K562 (cell line): ENCODE measurements at regions not wholly inside any gene's neighbourhood (a gene's known extent, or its start where the extent isn't known, plus 50 kb on each side); places are given as distances from the start of the nearest gene placed in this dataset.

Experiments
- CEBPB ChIP-seq: fragments of 450-650 bp; IDR thresholded peaks from 2 replicates; pipeline ENCODE4 v1.6.1; 2016; ENCODE audit warnings: missing genetic modification characterization, missing compliant biosample characterization
- GABPA ChIP-seq: fragments of 200-800 bp; sonication (Bioruptor generic); conservative IDR thresholded peaks from 2 replicates; pipeline ENCODE4 v1.6.1; 2016; ENCODE audit warnings: low read depth, missing genetic modification characterization, missing compliant biosample characterization
- KDM5B ChIP-seq: fragments of 200-600 bp; sonication (generic); IDR thresholded peaks from 2 replicates; pipeline ENCODE4 v1.6.1; 2012; ENCODE audit warnings: low read depth, mild to moderate bottlenecking, moderate library complexity, low read length, control low read depth, inconsistent platforms; ENCODE audit not compliant: insufficient replicate concordance
- MAFK ChIP-seq: IDR thresholded peaks from 2 replicates; pipeline ENCODE4 v1.6.1; 2011; ENCODE audit warnings: low read length, improper control_type of control experiment
- MBD1 ChIP-seq: fragments of 250-450 bp; sonication (Bioruptor Pico); IDR thresholded peaks from 2 replicates; pipeline ENCODE4 v1.8.0; 2022; ENCODE audit warnings: inconsistent platforms
- SPI1 ChIP-seq: IDR thresholded peaks from 2 replicates; pipeline ENCODE4 v1.6.1; 2011; ENCODE audit warnings: low read depth, low read length, control low read depth, borderline replicate concordance
- SREBF2 ChIP-seq: sonication (generic); formaldehyde crosslinking; IDR thresholded peaks from 2 replicates; pipeline ENCODE4 v1.4.0; 2020; ENCODE audit warnings: mild to moderate bottlenecking, missing genetic modification reagents
- SUPT5H ChIP-seq: fragments of 450-650 bp; IDR thresholded peaks from 2 replicates; pipeline ENCODE4 v1.6.1; 2016
- TCF3 ChIP-seq: sonication (generic); formaldehyde crosslinking; IDR thresholded peaks from 2 replicates; pipeline ENCODE4 v1.4.0; 2020; ENCODE audit warnings: mild to moderate bottlenecking, missing genetic modification reagents
- TF ChIP-seq, protein P1 (sequence below), 3 experiments: IDR thresholded peaks in 2 of 3; conservative IDR thresholded peaks in 1 of 3; 2 replicates each; pipeline ENCODE4 v1.5.1; 2011 to 2012; ENCODE audit warnings: low read length in 3 of 3, mild to moderate bottlenecking in 3 of 3, control low read depth in 2 of 3, improper control_type of control experiment in 1 of 3, inconsistent platforms in 1 of 3, low read depth in 1 of 3, mixed read lengths in 1 of 3, moderate library complexity in 1 of 3; ENCODE audit not compliant: insufficient read depth in 2 of 3
- TF ChIP-seq, protein P2 (sequence below): sonication (generic); formaldehyde crosslinking; IDR thresholded peaks from 2 replicates; pipeline ENCODE4 v1.5.0; 2020; ENCODE audit warnings: missing genetic modification reagents

GRCh38 chr7:120180221-120180620 is 92.8 kb upstream of the KCND2 start:
- no peak for TF ChIP-seq KDM5B
- TF ChIP-seq CEBPB, result no peak
- no peak for TF ChIP-seq SREBF2 (CRISPR knock-in tag)
- TF ChIP-seq GABPA (tag), result no peak
- TF ChIP-seq MAFK, result no peak
- TF ChIP-seq, protein P1, sequence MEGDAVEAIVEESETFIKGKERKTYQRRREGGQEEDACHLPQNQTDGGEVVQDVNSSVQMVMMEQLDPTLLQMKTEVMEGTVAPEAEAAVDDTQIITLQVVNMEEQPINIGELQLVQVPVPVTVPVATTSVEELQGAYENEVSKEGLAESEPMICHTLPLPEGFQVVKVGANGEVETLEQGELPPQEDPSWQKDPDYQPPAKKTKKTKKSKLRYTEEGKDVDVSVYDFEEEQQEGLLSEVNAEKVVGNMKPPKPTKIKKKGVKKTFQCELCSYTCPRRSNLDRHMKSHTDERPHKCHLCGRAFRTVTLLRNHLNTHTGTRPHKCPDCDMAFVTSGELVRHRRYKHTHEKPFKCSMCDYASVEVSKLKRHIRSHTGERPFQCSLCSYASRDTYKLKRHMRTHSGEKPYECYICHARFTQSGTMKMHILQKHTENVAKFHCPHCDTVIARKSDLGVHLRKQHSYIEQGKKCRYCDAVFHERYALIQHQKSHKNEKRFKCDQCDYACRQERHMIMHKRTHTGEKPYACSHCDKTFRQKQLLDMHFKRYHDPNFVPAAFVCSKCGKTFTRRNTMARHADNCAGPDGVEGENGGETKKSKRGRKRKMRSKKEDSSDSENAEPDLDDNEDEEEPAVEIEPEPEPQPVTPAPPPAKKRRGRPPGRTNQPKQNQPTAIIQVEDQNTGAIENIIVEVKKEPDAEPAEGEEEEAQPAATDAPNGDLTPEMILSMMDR (IDR thresholded peaks at IDR 0.05 in 2 of 3, conservative IDR thresholded peaks at IDR 0.05 in 1 of 3; ENCODE audit: insufficient read depth in 2 of 3, low read depth in 1 of 3, low read length in 3 of 3), result no peak
- TF ChIP-seq SUPT5H, result no peak
- no peak for TF ChIP-seq TCF3 (CRISPR knock-in tag)
- TF ChIP-seq MBD1 (CRISPR knock-in tag), result no peak
- no peak for TF ChIP-seq SPI1
- TF ChIP-seq, protein P2, sequence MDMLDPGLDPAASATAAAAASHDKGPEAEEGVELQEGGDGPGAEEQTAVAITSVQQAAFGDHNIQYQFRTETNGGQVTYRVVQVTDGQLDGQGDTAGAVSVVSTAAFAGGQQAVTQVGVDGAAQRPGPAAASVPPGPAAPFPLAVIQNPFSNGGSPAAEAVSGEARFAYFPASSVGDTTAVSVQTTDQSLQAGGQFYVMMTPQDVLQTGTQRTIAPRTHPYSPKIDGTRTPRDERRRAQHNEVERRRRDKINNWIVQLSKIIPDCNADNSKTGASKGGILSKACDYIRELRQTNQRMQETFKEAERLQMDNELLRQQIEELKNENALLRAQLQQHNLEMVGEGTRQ (CRISPR knock-in tag), result no peak
